A549 (cell line): ENCODE measurements at regions not wholly inside any gene's neighbourhood (a gene's known extent, or its start where the extent isn't known, plus 50 kb on each side); places are given as distances from the start of the nearest gene placed in this dataset.

Experiments
- ATAC-seq, 2 experiments: fragments of 200-7000 bp in 1 of 2; fragments of >200 bp in 1 of 2; cut with Nextera tagmentation in 1 of 2; cut with Tn5 transposase in 1 of 2; 3 replicates each; pipeline versions ENCODE4 v1.8.0 to v1.9.1; 2018 to 2020; ENCODE audit warnings: mild to moderate bottlenecking in 1 of 2, moderate library complexity in 1 of 2
- CTCF ChIA-PET: fragments of 300-600 bp; sonication (Branson Sonifier 250); formaldehyde crosslinking; extraction: SDS; loops from one replicate; lab custom pipeline; 2021; ENCODE audit warnings: antibody characterized with exemption, inconsistent platforms; lab: Yijun Ruan, JAX
- POLR2A ChIA-PET: fragments of 350-600 bp; formaldehyde crosslinking; extraction: SDS; loops from one replicate; lab custom pipeline; 2021; ENCODE audit warnings: antibody characterized with exemption, inconsistent platforms; lab: Yijun Ruan, JAX
- DNase-seq, 2 experiments: peaks; one replicate each; pipeline versions ENCODE4 v3.0.0 to v3.0.0-alpha.2; 2011 to 2016; ENCODE audit warnings: low read depth in 1 of 2, low spot score in 1 of 2
- FAIRE-seq: peaks from 2 replicates; lab custom pipeline; 2011; peaks lifted over from hg19 to GRCh38; lab: Jason Lieb, UNC
- H3K27ac ChIP-seq, 2 experiments: fragments of >200 bp; sonication (Bioruptor Twin); formaldehyde crosslinking; 3 replicates each; pipeline ENCODE4 v1.5.1; 2016 to 2017
- H3K4me1 ChIP-seq: fragments of >200 bp; sonication (Bioruptor Twin); formaldehyde crosslinking; 3 replicates; pipeline ENCODE4 v1.6.1; 2016
- H3K4me2 ChIP-seq: fragments of >200 bp; sonication (Bioruptor Twin); formaldehyde crosslinking; 3 replicates; pipeline ENCODE4 v1.6.1; 2016
- H3K4me3 ChIP-seq: fragments of >200 bp; sonication (Bioruptor Twin); formaldehyde crosslinking; 3 replicates; pipeline ENCODE4 v1.5.1; 2016
- H3K9me3 ChIP-seq: fragments of >200 bp; sonication (Bioruptor Twin); formaldehyde crosslinking; 3 replicates; pipeline ENCODE4 v1.6.1; 2016
- BHLHE40 ChIP-seq: IDR thresholded peaks from 2 replicates; pipeline ENCODE4 v1.6.1; 2012; ENCODE audit warnings: low read depth, low read length, inconsistent platforms
- CBX2 ChIP-seq: fragments of 200-600 bp; sonication (generic); IDR thresholded peaks from 2 replicates; pipeline ENCODE4 v1.6.1; 2016; ENCODE audit warnings: low read depth, mild to moderate bottlenecking, borderline replicate concordance
- CBX8 ChIP-seq: fragments of 200-600 bp; sonication (generic); IDR thresholded peaks from 2 replicates; pipeline ENCODE4 v1.6.1; 2016
- GATA3 ChIP-seq: IDR thresholded peaks from 2 replicates; pipeline ENCODE4 v1.6.1; 2012; ENCODE audit warnings: borderline replicate concordance
- HOXB13 ChIP-seq: fragments of 250-450 bp; sonication (Bioruptor Pico); IDR thresholded peaks from 2 replicates; pipeline ENCODE4 v1.5.0; 2020; ENCODE audit warnings: low read depth, mild to moderate bottlenecking, moderate library complexity
- HOXB5 ChIP-seq: fragments of 250-450 bp; sonication (Bioruptor Pico); IDR thresholded peaks from 2 replicates; pipeline ENCODE4 v1.5.0; 2020; ENCODE audit warnings: mild to moderate bottlenecking, moderate library complexity
- JUNB ChIP-seq: fragments of >200 bp; sonication (Bioruptor Twin); formaldehyde crosslinking; IDR thresholded peaks from 2 replicates; pipeline ENCODE4 v1.6.1; 2016
- MYC ChIP-seq: IDR thresholded peaks from 2 replicates; pipeline ENCODE4 v1.6.1; 2012; ENCODE audit warnings: mild to moderate bottlenecking, inconsistent platforms, low read length, improper control_type of control experiment, borderline replicate concordance
- POLR2A ChIP-seq: IDR thresholded peaks from 2 replicates; pipeline ENCODE4 v1.6.1; 2012; ENCODE audit warnings: mild to moderate bottlenecking, low read length
- RAD21 ChIP-seq, 2 experiments: fragments of >200 bp in 1 of 2; sonication (Bioruptor Twin) in 1 of 2; formaldehyde crosslinking in 1 of 2; IDR thresholded peaks in 1 of 2; conservative IDR thresholded peaks in 1 of 2; 2 replicates in 1 of 2; 3 replicates in 1 of 2; pipeline ENCODE4 v1.6.1; 2012 to 2018; ENCODE audit warnings: inconsistent platforms in 1 of 2
- RARB ChIP-seq: fragments of 250-450 bp; sonication (Bioruptor Pico); IDR thresholded peaks from 2 replicates; pipeline ENCODE4 v1.8.0; 2021; ENCODE audit warnings: mild to moderate bottlenecking, moderate library complexity
- RCOR1 ChIP-seq: fragments of 150-350 bp; IDR thresholded peaks from 2 replicates; pipeline ENCODE4 v1.6.1; 2014; ENCODE audit warnings: antibody characterized with exemption, low read length, low read depth
- RNF2 ChIP-seq: fragments of 200-600 bp; sonication (generic); IDR thresholded peaks from 2 replicates; pipeline ENCODE4 v1.6.1; 2016; ENCODE audit warnings: low read depth, mild to moderate bottlenecking, antibody characterized with exemption, moderate library complexity, borderline replicate concordance
- TFCP2L1 ChIP-seq: fragments of 250-450 bp; sonication (Bioruptor Pico); IDR thresholded peaks from 2 replicates; pipeline ENCODE4 v1.5.0; 2021; ENCODE audit warnings: mild to moderate bottlenecking
- USF2 ChIP-seq: fragments of 450-650 bp; IDR thresholded peaks from 2 replicates; pipeline ENCODE4 v1.6.1; 2014; ENCODE audit warnings: antibody characterized with exemption
- ZSCAN20 ChIP-seq: fragments of 250-450 bp; sonication (Bioruptor Pico); IDR thresholded peaks from 2 replicates; pipeline ENCODE4 v1.8.0; 2022; ENCODE audit warnings: mild to moderate bottlenecking, moderate library complexity
- WGBS: methylation state at CpG from one replicate; pipeline ENCODE4 v1.1.6; 2017; ENCODE audit errors: missing lambda C conversion rate; 5-methylcytosine and 5-hydroxymethylcytosine counted together
- TF ChIP-seq, protein P1 (sequence below): IDR thresholded peaks from 2 replicates; pipeline ENCODE4 v1.6.1; 2012; ENCODE audit warnings: low read depth, borderline replicate concordance

GRCh38 chr2:228409493-228409892 is 228.0 kb upstream of the SPHKAP start:
- WGBS, result 6% methylated on average over 1 of the region's 1 CpG
- ChIA-PET CTCF (no interaction called here), POLR2A (no interaction called here)
- Histone ChIP-seq H3K9me3 (no peaks in the 10 kb centered on the region), H3K4me3 (no peak overlapping the region), H3K4me1 (no peaks in the 10 kb centered on the region), H3K27ac (no peak overlapping the region), H3K4me2 (no peak overlapping the region)
- DNase-seq, result no peak
- no peak for ATAC-seq
- TF ChIP-seq HOXB13 (CRISPR knock-in tag), result no peak
- FAIRE-seq, result no peak

GRCh38 chr2:228408529-228409227 is 227.2 kb upstream of the SPHKAP start:
- no peak for FAIRE-seq
- DNase-seq, result no peak
- no peak overlapping the region for H3K4me2 ChIP-seq
- no peaks in the 10 kb centered on the region for H3K4me1 ChIP-seq
- H3K4me3 ChIP-seq, result no peak overlapping the region
- no peak for ATAC-seq
- ChIA-PET CTCF (no interaction called here), POLR2A (no interaction called here)
- whole genome bisulfite sequencing, result 7% methylated on average over 4 of the region's 4 CpGs
- H3K27ac ChIP-seq, result no peak overlapping the region
- TF ChIP-seq RARB (CRISPR knock-in tag), result no peak
- H3K9me3 ChIP-seq, result no peaks in the 10 kb centered on the region

DNA sequence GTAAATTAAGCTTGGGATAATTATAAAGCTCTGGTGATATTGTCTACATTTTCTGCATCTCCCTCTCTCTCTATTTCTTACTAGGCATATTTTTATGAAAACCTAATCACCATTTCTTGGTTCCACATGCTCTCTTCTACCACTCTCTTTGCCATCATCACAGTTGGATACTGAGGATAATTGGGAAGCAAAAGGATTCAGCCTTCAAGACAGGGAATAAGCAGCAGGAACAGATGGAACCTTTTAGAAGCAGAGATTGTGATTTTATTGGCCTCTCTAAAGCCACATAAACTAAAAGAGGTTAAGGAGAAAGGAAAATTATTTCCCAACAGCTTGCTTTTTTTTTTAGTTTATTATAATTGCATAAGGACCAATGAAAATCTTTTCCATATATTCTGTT is 226.3 kb upstream of the SPHKAP start:
- Histone ChIP-seq H3K4me2 (no peak overlapping the region), H3K9me3 (no peaks in the 10 kb centered on the region), H3K4me3 (no peak overlapping the region), H3K4me1 (no peaks in the 10 kb centered on the region), H3K27ac (no peak overlapping the region)
- FAIRE-seq, result no peak
- no peak for TF ChIP-seq GATA3
- ChIA-PET CTCF (no interaction called here), POLR2A (no interaction called here)
- DNase-seq, result no peak
- no peak for ATAC-seq

- Histone ChIP-seq H3K9me3 (no peaks in the 10 kb centered on the region), H3K4me2 (no peak overlapping the region), H3K4me3 (no peak overlapping the region), H3K27ac (no peak overlapping the region), H3K4me1 (no peaks in the 10 kb centered on the region)
- ATAC-seq, result no peak
- ChIA-PET CTCF (no interaction called here), POLR2A (no interaction called here)
- TF ChIP-seq GATA3 (no peak), BHLHE40 (no peak), RCOR1 (no peak), USF2 (no peak), JUNB (no peak), TFCP2L1 (CRISPR knock-in tag) (no peak), CBX8 (no peak), HOXB13 (CRISPR knock-in tag) (no peak), POLR2A (no peak), RAD21 (conservative IDR thresholded peaks at IDR 0.05 in 1 of 2, IDR thresholded peaks at IDR 0.05 in 1 of 2) (no peak), ZSCAN20 (CRISPR knock-in tag) (no peak), HOXB5 (no peak), RNF2 (no peak), MYC (no peak), CBX2 (no peak)
- TF ChIP-seq, protein P1, sequence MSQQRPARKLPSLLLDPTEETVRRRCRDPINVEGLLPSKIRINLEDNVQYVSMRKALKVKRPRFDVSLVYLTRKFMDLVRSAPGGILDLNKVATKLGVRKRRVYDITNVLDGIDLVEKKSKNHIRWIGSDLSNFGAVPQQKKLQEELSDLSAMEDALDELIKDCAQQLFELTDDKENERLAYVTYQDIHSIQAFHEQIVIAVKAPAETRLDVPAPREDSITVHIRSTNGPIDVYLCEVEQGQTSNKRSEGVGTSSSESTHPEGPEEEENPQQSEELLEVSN, result no peak
- WGBS, result 0% methylated on average over 2 of the region's 3 CpGs
- no peak for FAIRE-seq
- DNase-seq, result no peak
Measured at GRCh38 chr2:228401065-228401912, 219.8 kb upstream of the SPHKAP start.
